GM12864 (cell line): ENCODE measurements at regions not wholly inside any gene's neighbourhood (a gene's known extent, or its start where the extent isn't known, plus 50 kb on each side); places are given as distances from the start of the nearest gene placed in this dataset.

Experiments
- DNase-seq: peaks from one replicate; pipeline ENCODE4 v3.0.0-alpha.2; 2011; ENCODE audit warnings: low read depth
- H3K4me3 ChIP-seq: 2 replicates; pipeline ENCODE4 v1.5.1; 2011; ENCODE audit warnings: mild to moderate bottlenecking, low read depth, low read length, control low read depth
- TF ChIP-seq, protein P1 (sequence below): IDR thresholded peaks from 2 replicates; pipeline ENCODE4 v1.5.1; 2011; ENCODE audit warnings: low read depth, mild to moderate bottlenecking, moderate library complexity, low read length, control low read depth, inconsistent platforms; ENCODE audit errors: missing control alignments

DNA sequence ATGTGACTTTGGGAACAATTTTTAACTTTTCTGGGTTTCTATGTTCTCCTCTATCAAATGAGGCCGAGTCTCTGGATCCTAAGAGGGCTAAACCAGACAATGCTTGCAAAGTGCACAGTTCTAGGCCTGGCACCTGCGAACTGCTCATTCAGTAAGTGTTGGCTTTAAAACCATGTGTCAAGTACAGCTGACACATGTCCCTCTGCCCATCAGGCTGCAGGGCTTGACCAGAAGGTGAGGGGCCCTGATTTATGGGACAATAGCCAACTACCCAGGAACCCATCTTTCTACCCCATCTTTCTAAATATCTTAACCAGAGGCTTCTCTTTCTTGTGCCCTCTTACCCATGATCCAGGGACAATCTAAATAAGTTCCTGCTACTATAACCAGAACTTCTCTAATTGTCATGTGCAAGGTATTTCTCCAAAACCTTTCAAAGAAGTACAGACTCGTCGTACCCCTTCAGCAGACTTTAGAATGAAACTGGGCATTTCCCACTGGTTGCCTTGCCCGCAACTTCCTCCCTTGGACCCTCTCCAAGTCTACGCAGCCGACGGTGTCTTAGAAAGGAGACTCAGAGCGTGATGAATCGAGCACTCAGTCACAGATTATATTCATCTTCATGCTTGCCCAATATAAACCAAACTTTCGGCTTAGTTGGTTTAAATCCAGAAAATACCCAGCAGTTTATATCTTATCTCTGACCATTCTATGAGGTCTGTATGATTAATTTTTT, 69.8 kb upstream of the STEAP1B start:
- DNase-seq, result no peak
- H3K4me3 ChIP-seq, result no peak overlapping the region
- TF ChIP-seq, protein P1, sequence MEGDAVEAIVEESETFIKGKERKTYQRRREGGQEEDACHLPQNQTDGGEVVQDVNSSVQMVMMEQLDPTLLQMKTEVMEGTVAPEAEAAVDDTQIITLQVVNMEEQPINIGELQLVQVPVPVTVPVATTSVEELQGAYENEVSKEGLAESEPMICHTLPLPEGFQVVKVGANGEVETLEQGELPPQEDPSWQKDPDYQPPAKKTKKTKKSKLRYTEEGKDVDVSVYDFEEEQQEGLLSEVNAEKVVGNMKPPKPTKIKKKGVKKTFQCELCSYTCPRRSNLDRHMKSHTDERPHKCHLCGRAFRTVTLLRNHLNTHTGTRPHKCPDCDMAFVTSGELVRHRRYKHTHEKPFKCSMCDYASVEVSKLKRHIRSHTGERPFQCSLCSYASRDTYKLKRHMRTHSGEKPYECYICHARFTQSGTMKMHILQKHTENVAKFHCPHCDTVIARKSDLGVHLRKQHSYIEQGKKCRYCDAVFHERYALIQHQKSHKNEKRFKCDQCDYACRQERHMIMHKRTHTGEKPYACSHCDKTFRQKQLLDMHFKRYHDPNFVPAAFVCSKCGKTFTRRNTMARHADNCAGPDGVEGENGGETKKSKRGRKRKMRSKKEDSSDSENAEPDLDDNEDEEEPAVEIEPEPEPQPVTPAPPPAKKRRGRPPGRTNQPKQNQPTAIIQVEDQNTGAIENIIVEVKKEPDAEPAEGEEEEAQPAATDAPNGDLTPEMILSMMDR, result no peak

DNA sequence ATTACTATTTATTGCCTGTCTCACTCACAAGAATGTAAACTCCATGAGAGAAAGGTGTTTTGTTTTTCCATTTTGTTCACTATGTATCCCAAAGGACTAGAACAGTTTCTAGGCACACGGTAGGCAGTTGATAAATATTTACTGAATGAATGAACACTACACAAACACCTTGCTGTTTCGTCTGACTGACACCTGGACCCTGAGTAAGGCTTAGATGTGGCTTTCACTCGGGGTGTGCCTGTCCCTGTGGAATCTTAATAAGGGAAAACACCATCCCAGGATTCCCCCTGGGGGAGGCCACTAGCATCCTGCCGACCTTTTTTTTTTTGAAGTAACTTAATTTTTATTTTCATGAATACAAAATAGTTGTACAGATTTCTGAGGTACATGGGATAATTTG, 66.6 kb upstream of the STEAP1B start:
- TF ChIP-seq, protein P1, result no peak
- no peak overlapping the region for H3K4me3 ChIP-seq
- DNase-seq, result no peak

- H3K4me3 ChIP-seq, result no peak overlapping the region
- TF ChIP-seq, protein P1, result no peak
- no peak for DNase-seq
Measured at GRCh38 chr7:22566176-22566575, 66.2 kb upstream of the STEAP1B start.

DNA sequence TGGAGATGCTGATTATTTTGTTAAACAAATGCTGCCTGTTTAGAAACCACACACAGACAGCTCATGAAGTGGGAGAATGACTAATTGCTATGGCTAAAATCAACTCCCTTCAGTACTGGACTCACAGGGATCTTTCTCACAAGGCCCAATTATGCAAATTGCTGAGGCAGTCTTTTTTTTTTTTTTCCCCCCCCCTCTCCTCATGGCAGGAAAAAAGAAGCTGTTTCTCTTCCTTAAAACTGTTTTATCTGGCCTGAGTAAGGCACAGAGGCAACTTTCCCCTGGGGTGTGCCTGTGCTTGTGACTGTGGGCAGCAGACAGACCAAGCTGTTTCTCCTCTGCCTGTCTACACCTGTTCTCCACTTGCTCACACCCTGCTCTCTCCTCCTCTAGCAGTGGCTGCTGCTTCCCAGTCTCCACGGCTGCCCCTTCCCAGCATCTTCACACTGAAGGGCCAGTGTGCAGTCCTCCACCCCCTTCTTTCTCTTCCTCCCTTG, 65.4 kb upstream of the STEAP1B start:
- no peak overlapping the region for H3K4me3 ChIP-seq
- no peak for DNase-seq
- TF ChIP-seq, protein P1, result no peak

DNA sequence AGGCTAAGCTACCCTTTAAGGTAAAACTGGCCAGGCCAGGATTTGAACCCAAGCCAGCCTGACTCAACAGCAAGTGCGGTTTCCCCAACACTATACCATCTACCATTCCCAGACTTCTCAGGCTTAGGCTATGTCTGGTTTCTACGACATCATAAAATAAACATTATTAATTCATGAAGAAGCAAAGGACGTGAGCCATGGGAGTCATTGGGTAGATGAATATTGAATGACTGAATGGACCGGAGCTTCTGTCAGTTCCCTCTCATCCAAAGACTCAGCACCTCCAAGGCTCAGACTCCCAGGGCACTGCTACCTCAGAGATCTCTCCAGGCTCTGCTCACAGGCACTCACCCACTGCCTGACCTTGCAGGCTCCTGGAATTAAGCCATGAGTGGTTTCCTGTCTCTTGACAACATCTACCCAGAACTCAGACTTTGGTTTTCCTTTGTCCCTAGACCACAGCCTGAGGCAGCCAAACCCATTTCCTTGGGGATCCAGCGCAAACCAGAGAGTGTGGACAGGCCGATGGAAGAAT, 64.6 kb upstream of the STEAP1B start:
- no peak for DNase-seq
- TF ChIP-seq, protein P1, result no peak
- H3K4me3 ChIP-seq, result no peak overlapping the region

- no peak for DNase-seq
- TF ChIP-seq, protein P1, result no peak
- H3K4me3 ChIP-seq, result peak overlapping the region; percentile 5
Measured at GRCh38 chr7:22563621-22564241, 63.7 kb upstream of the STEAP1B start.
